Panc1 (cell line): ENCODE measurements at regions not wholly inside any gene's neighbourhood (a gene's known extent, or its start where the extent isn't known, plus 50 kb on each side); places are given as distances from the start of the nearest gene placed in this dataset.

Experiments used
- CTCF ChIP-seq: fragments of 450-650 bp; IDR thresholded peaks from 2 replicates; pipeline ENCODE4 v1.5.1; 2017; ENCODE audit warnings: mild to moderate bottlenecking
- POLR2AphosphoS5 ChIP-seq: IDR thresholded peaks from 2 replicates; pipeline ENCODE4 v1.6.1; 2012; ENCODE audit warnings: mild to moderate bottlenecking, low read depth, low read length, moderate library complexity
- REST ChIP-seq, 2 experiments: IDR thresholded peaks; 2 replicates each; pipeline ENCODE4 v1.6.1; 2011 to 2012; ENCODE audit warnings: low read depth in 2 of 2, control low read depth in 1 of 2, low read length in 1 of 2, mild to moderate bottlenecking in 1 of 2, moderate library complexity in 1 of 2; ENCODE audit not compliant: insufficient read depth in 1 of 2

- no peak for TF ChIP-seq CTCF
- no peak for TF ChIP-seq REST (IDR thresholded peaks at IDR 0.05; ENCODE audit: insufficient read depth in 1 of 2, low read depth in 2 of 2, low read length in 1 of 2)
- TF ChIP-seq POLR2AphosphoS5, result no peak
Observed at GRCh38 chr2:7868836-7869235, 813.0 kb upstream of the ID2 start.
